A673 (cell line): ENCODE measurements at regions not wholly inside any gene's neighbourhood (a gene's known extent, or its start where the extent isn't known, plus 50 kb on each side); places are given as distances from the start of the nearest gene placed in this dataset.
A peak's percentile ranks its signal among the peaks of the same experiment; 100 is the strongest.

ENCODE experiments used
- BruUV-seq: library from RNA; stranded (reverse); fragments of 400-500 nt; replicated peaks from 2 replicates; lab custom pipeline; 2021; lab: Mats Ljungman, UMichigan
- CTCF ChIA-PET: fragments of 300-600 bp; sonication (Branson Sonifier 250); formaldehyde crosslinking; loops from one replicate; lab custom pipeline; 2022; ENCODE audit warnings: antibody characterized with exemption; lab: Charles Lee
- POLR2A ChIA-PET: fragments of 300-600 bp; sonication (Branson Sonifier 250); formaldehyde crosslinking; loops from one replicate; lab custom pipeline; 2022; ENCODE audit warnings: antibody characterized with exemption; ENCODE audit not compliant: low non-redundant PET; lab: Charles Lee
- DNase-seq: peaks from one replicate; pipeline ENCODE4 v3.0.0-alpha.2; 2015; ENCODE audit warnings: low spot score
- H3K27ac ChIP-seq: fragments of 200-600 bp; sonication (generic); 2 replicates; pipeline ENCODE4 v1.5.1; 2016; ENCODE audit warnings: mixed run types, low read depth, mild to moderate bottlenecking, mixed read lengths, antibody characterized with exemption, low read length; ENCODE audit not compliant: poor library complexity, severe bottlenecking
- H3K27me3 ChIP-seq: fragments of 200-600 bp; sonication (generic); replicated peaks from 2 replicates; pipeline ENCODE4 v1.6.1; 2017; ENCODE audit warnings: mixed run types, low read depth, mild to moderate bottlenecking, mixed read lengths, antibody characterized with exemption, low read length; ENCODE audit not compliant: insufficient read depth, poor library complexity
- H3K36me3 ChIP-seq: fragments of 200-600 bp; sonication (generic); 2 replicates; pipeline ENCODE4 v1.6.1; 2016; ENCODE audit warnings: mixed run types, mild to moderate bottlenecking, mixed read lengths, antibody characterized with exemption, low read length; ENCODE audit not compliant: insufficient read depth, poor library complexity, severe bottlenecking
- H3K4me1 ChIP-seq: fragments of 200-600 bp; sonication (generic); 2 replicates; pipeline ENCODE4 v1.6.1; 2017; ENCODE audit warnings: mixed run types, mild to moderate bottlenecking, mixed read lengths, antibody characterized with exemption, low read length; ENCODE audit not compliant: insufficient read depth, poor library complexity, severe bottlenecking
- H3K4me3 ChIP-seq: fragments of 200-600 bp; sonication (generic); 2 replicates; pipeline ENCODE4 v1.5.1; 2016; ENCODE audit warnings: low read depth, mixed run types, mild to moderate bottlenecking, mixed read lengths, low read length; ENCODE audit not compliant: poor library complexity, severe bottlenecking
- H3K9me3 ChIP-seq: fragments of 200-600 bp; sonication (generic); 2 replicates; pipeline ENCODE4 v1.6.1; 2016; ENCODE audit warnings: mixed run types, low read depth, mild to moderate bottlenecking, mixed read lengths, antibody characterized with exemption, low read length; ENCODE audit not compliant: poor library complexity, severe bottlenecking
- CTCF ChIP-seq: fragments of 300-800, 200-600 bp; sonication (generic); conservative IDR thresholded peaks from 2 replicates; pipeline ENCODE4 v1.5.1; 2017; ENCODE audit warnings: low read depth, mild to moderate bottlenecking, antibody characterized with exemption, low read length, moderate library complexity, mixed read lengths
- EZH2 ChIP-seq: fragments of 200-600 bp; sonication (generic); IDR thresholded peaks from 2 replicates; pipeline ENCODE4 v1.6.1; 2017; ENCODE audit warnings: borderline replicate concordance, low read depth, mild to moderate bottlenecking, mixed read lengths, antibody characterized with exemption, low read length; ENCODE audit not compliant: poor library complexity, severe bottlenecking
- intact Hi-C: fragments of 100-400 bp; cut with micrococcal nuclease; formaldehyde crosslinking; loops from one replicate; pipeline ENCODE4 v1.10.0; 2022; ENCODE audit not compliant: unreplicated experiment

GRCh38 chr5:88391991-88392390 lies 123.3 kb upstream of the TMEM161B start:
- BruUV-seq, result no TSS peak
- Histone ChIP-seq H3K4me3 (no peak overlapping the region), H3K27ac (no peak overlapping the region), H3K4me1 (peaks cover 24% of the 10 kb centered on the region), H3K36me3 (no peaks in the 10 kb centered on the region), H3K27me3 (no peaks in the 10 kb centered on the region), H3K9me3 (no peaks in the 10 kb centered on the region)
- ChIA-PET POLR2A (no interaction called here), CTCF (no interaction called here)
- TF ChIP-seq CTCF (no peak), EZH2 (no peak)
- intact Hi-C loops, result no loop called here
- DNase-seq, result no peak

DNA sequence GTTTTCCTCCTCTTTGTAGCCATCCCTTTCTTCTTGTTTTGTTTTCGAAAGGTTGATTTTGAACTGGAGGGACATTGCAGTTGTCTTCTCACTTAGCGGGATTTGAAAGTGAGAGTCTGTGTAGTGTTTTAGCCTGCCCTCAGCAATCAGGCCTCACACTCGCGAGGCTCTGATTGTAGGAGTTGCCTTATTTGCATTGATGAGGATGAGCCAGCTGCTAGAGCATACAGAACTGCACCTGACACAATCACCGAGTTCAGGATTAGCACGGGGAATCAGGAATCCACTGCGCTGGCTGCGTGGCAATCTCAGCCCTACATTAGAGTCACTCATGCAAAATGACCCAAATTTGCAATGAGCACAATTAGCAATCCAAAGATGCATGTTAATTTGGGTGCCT lies 122.5 kb upstream of the TMEM161B start:
- DNase-seq, result no peak
- no peaks in the 10 kb centered on the region for H3K9me3 ChIP-seq
- intact Hi-C loops, result no loop called here
- BruUV-seq, result no TSS peak
- no peak overlapping the region for H3K4me3 ChIP-seq
- CTCF ChIA-PET, result no interaction called here
- POLR2A ChIA-PET, result no interaction called here
- no peak for TF ChIP-seq EZH2
- no peak for TF ChIP-seq CTCF
- H3K27me3 ChIP-seq, result no peaks in the 10 kb centered on the region
- no peaks in the 10 kb centered on the region for H3K36me3 ChIP-seq
- H3K4me1 ChIP-seq, result peaks cover 24% of the 10 kb centered on the region
- peak overlapping the region; percentile 32 for H3K27ac ChIP-seq

GRCh38 chr5:88390481-88390880 lies 121.8 kb upstream of the TMEM161B start:
- no peak overlapping the region for H3K4me3 ChIP-seq
- ChIA-PET CTCF (no interaction called here), POLR2A (no interaction called here)
- H3K27ac ChIP-seq, result no peak overlapping the region
- no peaks in the 10 kb centered on the region for H3K36me3 ChIP-seq
- TF ChIP-seq EZH2 (no peak), CTCF (no peak)
- H3K9me3 ChIP-seq, result no peaks in the 10 kb centered on the region
- no peaks in the 10 kb centered on the region for H3K27me3 ChIP-seq
- intact Hi-C loops, result no loop called here
- no peak for DNase-seq
- H3K4me1 ChIP-seq, result peaks cover 24% of the 10 kb centered on the region
- BruUV-seq, result no TSS peak
